SK-N-SH treated with all-trans-retinoic acid at 6 μM for 48 hours (cell line): ENCODE measurements at regions not wholly inside any gene's neighbourhood (a gene's known extent, or its start where the extent isn't known, plus 50 kb on each side); places are given as distances from the start of the nearest gene placed in this dataset.

Experiments used
- ARNTL ChIP-seq: fragments of 450-650 bp; formaldehyde crosslinking; IDR thresholded peaks from 2 replicates; pipeline ENCODE4 v1.5.0; 2020; ENCODE audit warnings: low read depth, mild to moderate bottlenecking, moderate library complexity, borderline replicate concordance
- CSDC2 ChIP-seq: fragments of 250-450 bp; sonication (Bioruptor Pico); IDR thresholded peaks from 2 replicates; pipeline ENCODE4 v1.5.0; 2020; ENCODE audit warnings: mild to moderate bottlenecking, moderate library complexity
- ESRRG ChIP-seq: fragments of 250-450 bp; sonication (Bioruptor Pico); IDR thresholded peaks from 2 replicates; pipeline ENCODE4 v1.6.1; 2021; ENCODE audit warnings: mild to moderate bottlenecking
- SNAI2 ChIP-seq: fragments of 250-450 bp; sonication (Bioruptor Pico); IDR thresholded peaks from 2 replicates; pipeline ENCODE4 v1.5.0; 2020; ENCODE audit warnings: mild to moderate bottlenecking, moderate library complexity
- ZC3H10 ChIP-seq: fragments of 250-450 bp; sonication (Bioruptor Pico); IDR thresholded peaks from 2 replicates; pipeline ENCODE4 v1.5.1; 2021; ENCODE audit warnings: mild to moderate bottlenecking, moderate library complexity
- ZFP3 ChIP-seq: fragments of 250-450 bp; sonication (Bioruptor Pico); IDR thresholded peaks from 2 replicates; pipeline ENCODE4 v1.5.0; 2020; ENCODE audit warnings: mild to moderate bottlenecking, moderate library complexity
- TF ChIP-seq, protein P1 (sequence below): fragments of 250-450 bp; sonication (Bioruptor Pico); IDR thresholded peaks from 2 replicates; pipeline ENCODE4 v1.8.0; 2020; ENCODE audit warnings: mild to moderate bottlenecking, moderate library complexity, borderline replicate concordance
- TF ChIP-seq, protein P2 (sequence below): fragments of 250-450 bp; sonication (Bioruptor Pico); IDR thresholded peaks from 2 replicates; pipeline ENCODE4 v1.8.0; 2021; ENCODE audit warnings: low read depth, mild to moderate bottlenecking, moderate library complexity, borderline replicate concordance

DNA sequence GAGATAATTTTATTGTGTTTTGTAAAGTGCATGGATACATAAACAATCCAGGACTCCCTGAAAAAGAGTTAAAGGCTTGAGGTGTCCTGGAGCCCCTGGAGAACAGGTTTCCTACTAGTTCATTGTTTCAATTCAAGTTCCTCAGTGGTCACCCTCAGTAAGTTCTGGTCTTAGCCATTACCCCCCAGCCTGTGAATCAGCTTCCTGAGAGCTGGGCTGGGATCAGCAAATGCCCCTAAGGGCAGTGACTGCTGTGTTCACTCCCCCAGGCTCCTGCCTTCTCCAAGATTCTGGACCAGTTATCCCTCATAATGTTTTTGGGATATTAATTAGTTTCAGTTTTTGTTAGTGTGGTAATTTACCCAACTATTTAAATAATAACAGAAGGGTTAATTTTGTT, 151.6 kb upstream of the PRSS58 start:
- no peak for TF ChIP-seq ARNTL (CRISPR knock-in tag)
- no peak for TF ChIP-seq CSDC2
- no peak for TF ChIP-seq ZFP3 (CRISPR knock-in tag)
- TF ChIP-seq, protein P1, sequence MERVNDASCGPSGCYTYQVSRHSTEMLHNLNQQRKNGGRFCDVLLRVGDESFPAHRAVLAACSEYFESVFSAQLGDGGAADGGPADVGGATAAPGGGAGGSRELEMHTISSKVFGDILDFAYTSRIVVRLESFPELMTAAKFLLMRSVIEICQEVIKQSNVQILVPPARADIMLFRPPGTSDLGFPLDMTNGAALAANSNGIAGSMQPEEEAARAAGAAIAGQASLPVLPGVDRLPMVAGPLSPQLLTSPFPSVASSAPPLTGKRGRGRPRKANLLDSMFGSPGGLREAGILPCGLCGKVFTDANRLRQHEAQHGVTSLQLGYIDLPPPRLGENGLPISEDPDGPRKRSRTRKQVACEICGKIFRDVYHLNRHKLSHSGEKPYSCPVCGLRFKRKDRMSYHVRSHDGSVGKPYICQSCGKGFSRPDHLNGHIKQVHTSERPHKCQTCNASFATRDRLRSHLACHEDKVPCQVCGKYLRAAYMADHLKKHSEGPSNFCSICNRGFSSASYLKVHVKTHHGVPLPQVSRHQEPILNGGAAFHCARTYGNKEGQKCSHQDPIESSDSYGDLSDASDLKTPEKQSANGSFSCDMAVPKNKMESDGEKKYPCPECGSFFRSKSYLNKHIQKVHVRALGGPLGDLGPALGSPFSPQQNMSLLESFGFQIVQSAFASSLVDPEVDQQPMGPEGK (CRISPR knock-in tag): no peak
- TF ChIP-seq, protein P2, sequence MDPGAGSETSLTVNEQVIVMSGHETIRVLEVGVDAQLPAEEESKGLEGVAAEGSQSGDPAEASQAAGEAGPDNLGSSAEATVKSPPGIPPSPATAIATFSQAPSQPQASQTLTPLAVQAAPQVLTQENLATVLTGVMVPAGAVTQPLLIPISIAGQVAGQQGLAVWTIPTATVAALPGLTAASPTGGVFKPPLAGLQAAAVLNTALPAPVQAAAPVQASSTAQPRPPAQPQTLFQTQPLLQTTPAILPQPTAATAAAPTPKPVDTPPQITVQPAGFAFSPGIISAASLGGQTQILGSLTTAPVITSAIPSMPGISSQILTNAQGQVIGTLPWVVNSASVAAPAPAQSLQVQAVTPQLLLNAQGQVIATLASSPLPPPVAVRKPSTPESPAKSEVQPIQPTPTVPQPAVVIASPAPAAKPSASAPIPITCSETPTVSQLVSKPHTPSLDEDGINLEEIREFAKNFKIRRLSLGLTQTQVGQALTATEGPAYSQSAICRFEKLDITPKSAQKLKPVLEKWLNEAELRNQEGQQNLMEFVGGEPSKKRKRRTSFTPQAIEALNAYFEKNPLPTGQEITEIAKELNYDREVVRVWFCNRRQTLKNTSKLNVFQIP (CRISPR knock-in tag): no peak
- TF ChIP-seq ESRRG: no peak
- no peak for TF ChIP-seq ZC3H10 (CRISPR knock-in tag)
- no peak for TF ChIP-seq SNAI2 (CRISPR knock-in tag)
